ENCODE measurements at regions not wholly inside any gene's neighbourhood (a gene's known extent, or its start where the extent isn't known, plus 50 kb on each side); places are given as distances from the start of the nearest gene placed in this dataset.
"Not testable (repeated sequence)": the region's sequence is repeated elsewhere in the genome, so short reads cannot be mapped to it uniquely, and the experiment has no call there.

DNA sequence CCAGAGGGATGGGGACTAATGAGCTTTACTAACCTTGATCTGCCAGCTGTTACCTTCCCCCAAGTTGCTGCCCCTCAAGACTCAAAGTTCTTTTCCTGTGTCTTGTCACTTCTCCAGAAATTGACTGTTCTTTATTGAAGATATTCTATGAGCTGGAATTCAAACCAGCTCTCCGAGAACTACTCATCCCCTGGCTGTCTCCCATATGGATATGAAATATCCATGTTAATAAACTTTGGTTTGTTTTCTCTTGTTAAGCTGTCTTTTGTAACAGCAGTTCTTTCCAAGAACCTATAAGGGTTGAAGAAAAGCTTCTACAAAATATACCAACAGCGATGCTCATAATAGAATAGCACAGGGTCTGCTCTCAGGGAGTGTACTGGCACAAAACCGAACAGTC lies 77.0 kb downstream of the CAMK2N1 start (continued):
- TF ChIP-seq, protein P1, sequence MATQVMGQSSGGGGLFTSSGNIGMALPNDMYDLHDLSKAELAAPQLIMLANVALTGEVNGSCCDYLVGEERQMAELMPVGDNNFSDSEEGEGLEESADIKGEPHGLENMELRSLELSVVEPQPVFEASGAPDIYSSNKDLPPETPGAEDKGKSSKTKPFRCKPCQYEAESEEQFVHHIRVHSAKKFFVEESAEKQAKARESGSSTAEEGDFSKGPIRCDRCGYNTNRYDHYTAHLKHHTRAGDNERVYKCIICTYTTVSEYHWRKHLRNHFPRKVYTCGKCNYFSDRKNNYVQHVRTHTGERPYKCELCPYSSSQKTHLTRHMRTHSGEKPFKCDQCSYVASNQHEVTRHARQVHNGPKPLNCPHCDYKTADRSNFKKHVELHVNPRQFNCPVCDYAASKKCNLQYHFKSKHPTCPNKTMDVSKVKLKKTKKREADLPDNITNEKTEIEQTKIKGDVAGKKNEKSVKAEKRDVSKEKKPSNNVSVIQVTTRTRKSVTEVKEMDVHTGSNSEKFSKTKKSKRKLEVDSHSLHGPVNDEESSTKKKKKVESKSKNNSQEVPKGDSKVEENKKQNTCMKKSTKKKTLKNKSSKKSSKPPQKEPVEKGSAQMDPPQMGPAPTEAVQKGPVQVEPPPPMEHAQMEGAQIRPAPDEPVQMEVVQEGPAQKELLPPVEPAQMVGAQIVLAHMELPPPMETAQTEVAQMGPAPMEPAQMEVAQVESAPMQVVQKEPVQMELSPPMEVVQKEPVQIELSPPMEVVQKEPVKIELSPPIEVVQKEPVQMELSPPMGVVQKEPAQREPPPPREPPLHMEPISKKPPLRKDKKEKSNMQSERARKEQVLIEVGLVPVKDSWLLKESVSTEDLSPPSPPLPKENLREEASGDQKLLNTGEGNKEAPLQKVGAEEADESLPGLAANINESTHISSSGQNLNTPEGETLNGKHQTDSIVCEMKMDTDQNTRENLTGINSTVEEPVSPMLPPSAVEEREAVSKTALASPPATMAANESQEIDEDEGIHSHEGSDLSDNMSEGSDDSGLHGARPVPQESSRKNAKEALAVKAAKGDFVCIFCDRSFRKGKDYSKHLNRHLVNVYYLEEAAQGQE (IDR thresholded peaks at IDR 0.05; ENCODE audit: low read depth, low read length): no peak
- TF ChIP-seq JUND (IDR thresholded peaks at IDR 0.05): no peak
- TF ChIP-seq YY1 (IDR thresholded peaks at IDR 0.05; ENCODE audit: low read depth): no peak

DNA sequence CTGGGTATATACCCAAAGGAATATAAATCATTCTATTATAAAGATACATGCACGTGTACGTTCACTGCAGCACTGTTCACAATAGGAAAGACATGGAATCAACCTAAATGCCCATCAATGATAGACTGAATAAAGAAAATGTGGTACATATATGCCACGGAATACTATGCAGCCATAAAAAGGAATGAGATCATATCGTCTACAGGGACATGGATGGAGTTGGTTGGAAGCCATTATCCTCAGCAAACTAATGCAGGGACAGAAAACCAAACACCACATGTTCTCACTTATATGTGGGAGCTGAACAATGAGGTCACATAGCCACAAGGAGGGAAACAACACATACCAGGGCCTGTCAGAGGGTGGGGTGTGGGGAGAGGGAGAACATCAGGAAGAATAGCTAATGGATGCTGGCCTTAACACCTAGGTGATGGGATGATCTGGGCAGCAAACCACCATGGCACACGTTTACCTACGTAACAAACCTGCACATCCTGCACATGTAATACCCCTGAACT lies 77.8 kb downstream of the CAMK2N1 start:
- H3K9me3 ChIP-seq; H3K27me3 ChIP-seq (ENCODE audit: insufficient read depth); H3K9me2 ChIP-seq; POLR2A ChIA-PET; H3K4me2 ChIP-seq; H3F3A ChIP-seq (replicated peaks; ENCODE audit: insufficient read depth); H3K4me3 ChIP-seq (ENCODE audit: low read depth in 2 of 2, low read length in 1 of 2); H4K20me1 ChIP-seq (ENCODE audit: insufficient read depth); H2AFZ ChIP-seq (ENCODE audit: low read depth); DNase-seq; H3K36me3 ChIP-seq (replicated peaks in 1 of 2; ENCODE audit: control insufficient read depth in 1 of 2, insufficient read depth in 2 of 2, low read length in 1 of 2); H3K79me2 ChIP-seq (ENCODE audit: insufficient read depth); H3K27ac ChIP-seq (ENCODE audit: low read depth in 2 of 2, low read length in 1 of 2); H3K9ac ChIP-seq: not testable (repeated sequence)
- CTCF ChIA-PET: interaction anchor here (1.0 to 1.3 kb wide), 2 partner anchors 11 kb away, joined by 3 to 4 read pairs; no protein-coding TSS in a partner anchor
- H3K4me1 ChIP-seq (ENCODE audit: control insufficient read depth in 1 of 2, insufficient read depth in 2 of 2, low read depth in 1 of 2, low read length in 1 of 2): peaks cover 2 to 18% of the 10 kb centered on the region in 2 experiments; a peak in 3 of 4 replicates
- 58% methylated on average over 6 of the region's 6 CpGs for WGBS (ENCODE audit: low lambda C conversion rate)

GRCh38 chr1:20405893-20406604 lies 80.0 kb downstream of the CAMK2N1 start:
- Histone ChIP-seq H3K4me3 (ENCODE audit: low read depth in 2 of 2, low read length in 1 of 2) (no peak overlapping the region), H3K4me2 (no peak overlapping the region), H3K27me3 (ENCODE audit: insufficient read depth) (no peaks in the 10 kb centered on the region), H3K79me2 (ENCODE audit: insufficient read depth) (no peaks in the 10 kb centered on the region), H3K9me3 (no peaks in the 10 kb centered on the region), H3F3A (replicated peaks; ENCODE audit: insufficient read depth) (no peaks in the 10 kb centered on the region), H3K27ac (ENCODE audit: low read depth in 2 of 2, low read length in 1 of 2) (no peak overlapping the region), H3K9ac (no peak overlapping the region), H3K36me3 (replicated peaks in 1 of 2; ENCODE audit: control insufficient read depth in 1 of 2, insufficient read depth in 2 of 2, low read length in 1 of 2) (no peaks in the 10 kb centered on the region), H3K4me1 (ENCODE audit: control insufficient read depth in 1 of 2, insufficient read depth in 2 of 2, low read depth in 1 of 2, low read length in 1 of 2) (peaks cover 0 to 11% of the 10 kb centered on the region in 2 experiments; a peak in 2 of 4 replicates), H4K20me1 (ENCODE audit: insufficient read depth) (no peaks in the 10 kb centered on the region), H2AFZ (ENCODE audit: low read depth) (no peak overlapping the region), H3K9me2 (no peaks in the 10 kb centered on the region)
- TF ChIP-seq NFIC (IDR thresholded peaks at IDR 0.05; ENCODE audit: borderline replicate concordance): no peak
- TF ChIP-seq FOXM1 (IDR thresholded peaks at IDR 0.05; ENCODE audit: low read depth): no peak
- no peak for TF ChIP-seq GATA2 (CRISPR knock-in tag; IDR thresholded peaks at IDR 0.05)
- TF ChIP-seq ZBTB33 (IDR thresholded peaks at IDR 0.05; ENCODE audit: borderline replicate concordance, low read depth): no peak
- TF ChIP-seq, protein P2, sequence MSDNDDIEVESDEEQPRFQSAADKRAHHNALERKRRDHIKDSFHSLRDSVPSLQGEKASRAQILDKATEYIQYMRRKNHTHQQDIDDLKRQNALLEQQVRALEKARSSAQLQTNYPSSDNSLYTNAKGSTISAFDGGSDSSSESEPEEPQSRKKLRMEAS (IDR thresholded peaks at IDR 0.05; ENCODE audit: low read depth): no peak
- TF ChIP-seq JUND (IDR thresholded peaks at IDR 0.05): no peak
- no peak for TF ChIP-seq POLR2AphosphoS5 (IDR thresholded peaks at IDR 0.05; ENCODE audit: low read depth, low read length)
- TF ChIP-seq EZH2phosphoT487 (IDR thresholded peaks at IDR 0.05; ENCODE audit: borderline replicate concordance, low read depth): no peak
- TF ChIP-seq YY1 (IDR thresholded peaks at IDR 0.05; ENCODE audit: low read depth): no peak
- TF ChIP-seq RXRA (IDR thresholded peaks at IDR 0.05; ENCODE audit: borderline replicate concordance, low read depth): no peak
- TF ChIP-seq TCF12 (IDR thresholded peaks at IDR 0.05): no peak
- TF ChIP-seq NRF1 (IDR thresholded peaks at IDR 0.05; ENCODE audit: low read depth, low read length): no peak
- no peak for TF ChIP-seq GABPA (IDR thresholded peaks at IDR 0.05; ENCODE audit: low read depth)
- TF ChIP-seq, protein P1 (IDR thresholded peaks at IDR 0.05; ENCODE audit: low read depth, low read length): no peak
- ChIA-PET CTCF (interaction anchor here (1.0 to 1.5 kb wide), 2 partner anchors 9 to 26 kb away, joined by 3 to 4 read pairs; no protein-coding TSS in a partner anchor), POLR2A (no interaction called here)
- DNase-seq: no peak
- 69% methylated on average over 11 of the region's 11 CpGs for WGBS (ENCODE audit: low lambda C conversion rate)
